IMR-90 (cell line): ENCODE measurements at regions not wholly inside any gene's neighbourhood (a gene's known extent, or its start where the extent isn't known, plus 50 kb on each side); places are given as distances from the start of the nearest gene placed in this dataset.

Experiments
- ATAC-seq: fragments of 200-7000 bp; cut with Tn5 transposase; 2 replicates; pipeline ENCODE4 v1.9.1; 2020; ENCODE audit warnings: low read depth, mild to moderate bottlenecking, moderate library complexity
- BruUV-seq: library from RNA; stranded (reverse); fragments of 400-500 nt; replicated peaks from 2 replicates; lab custom pipeline; 2021; lab: Mats Ljungman, UMichigan
- CTCF ChIA-PET: fragments of 300-600 bp; formaldehyde crosslinking; extraction: SDS; loops from one replicate; lab custom pipeline; 2021; ENCODE audit warnings: antibody characterized with exemption; lab: Yijun Ruan, JAX
- POLR2A ChIA-PET: fragments of 300-600 bp; sonication (Branson Sonifier 250); formaldehyde crosslinking; loops from one replicate; lab custom pipeline; 2022; ENCODE audit warnings: antibody characterized with exemption; ENCODE audit not compliant: unreplicated experiment; lab: Charles Lee
- DNase-seq: peaks from one replicate; pipeline ENCODE4 v3.0.0; 2013
- H2AFZ ChIP-seq: replicated peaks from 2 replicates; pipeline ENCODE3; 2013; ENCODE audit warnings: low read length, mild to moderate bottlenecking; ENCODE audit not compliant: poor library complexity
- H2AK5ac ChIP-seq: 2 replicates; pipeline ENCODE4 v1.6.1; 2013; ENCODE audit warnings: low read depth, low read length, inconsistent platforms
- H2AK9ac ChIP-seq: replicated peaks from 2 replicates; pipeline ENCODE3; 2013; ENCODE audit warnings: mild to moderate bottlenecking, low read depth, low read length, moderate library complexity; ENCODE audit not compliant: poor library complexity
- H2BK120ac ChIP-seq: 2 replicates; pipeline ENCODE4 v1.6.1; 2013; ENCODE audit warnings: low read depth, low read length, inconsistent platforms
- H2BK15ac ChIP-seq: 3 replicates; pipeline ENCODE4 v1.6.1; 2013; ENCODE audit warnings: low read depth, low read length, inconsistent platforms
- H2BK20ac ChIP-seq: 2 replicates; pipeline ENCODE4 v1.6.1; 2013; ENCODE audit warnings: low read depth, mild to moderate bottlenecking, inconsistent platforms, low read length, moderate library complexity
- H2BK5ac ChIP-seq: 2 replicates; pipeline ENCODE4 v1.6.1; 2013; ENCODE audit warnings: mild to moderate bottlenecking, low read depth, low read length, inconsistent platforms; ENCODE audit not compliant: poor library complexity, severe bottlenecking
- H3K14ac ChIP-seq: replicated peaks from 2 replicates; pipeline ENCODE4 v1.6.1; 2013; ENCODE audit warnings: low read depth, low read length, inconsistent platforms
- H3K18ac ChIP-seq: 2 replicates; pipeline ENCODE4 v1.6.1; 2013; ENCODE audit warnings: low read depth, low read length, control low read depth
- H3K23ac ChIP-seq: 2 replicates; pipeline ENCODE4 v1.6.1; 2013; ENCODE audit warnings: low read depth, low read length, inconsistent platforms
- H3K27ac ChIP-seq: 2 replicates; pipeline ENCODE4 v1.5.1; 2013; ENCODE audit warnings: mild to moderate bottlenecking, control low read depth, low read length; ENCODE audit not compliant: insufficient read depth
- H3K27me3 ChIP-seq: 2 replicates; pipeline ENCODE4 v1.6.1; 2013; ENCODE audit warnings: low read length; ENCODE audit not compliant: control insufficient read depth, insufficient read depth
- H3K36me3 ChIP-seq: 2 replicates; pipeline ENCODE4 v1.6.1; 2013; ENCODE audit warnings: low read length, mixed read lengths; ENCODE audit not compliant: control insufficient read depth, insufficient read depth
- H3K4ac ChIP-seq: 2 replicates; pipeline ENCODE4 v1.6.1; 2013; ENCODE audit warnings: low read depth, low read length, inconsistent platforms
- H3K4me1 ChIP-seq: 2 replicates; pipeline ENCODE4 v1.6.1; 2013; ENCODE audit warnings: low read length, mixed read lengths; ENCODE audit not compliant: control insufficient read depth, insufficient read depth
- H3K4me2 ChIP-seq: 2 replicates; pipeline ENCODE4 v1.6.1; 2013; ENCODE audit warnings: low read depth, mild to moderate bottlenecking, control low read depth, low read length, moderate library complexity
- H3K4me3 ChIP-seq: 2 replicates; pipeline ENCODE4 v1.5.1; 2013; ENCODE audit warnings: low read depth, mild to moderate bottlenecking, control low read depth, low read length, moderate library complexity; ENCODE audit not compliant: insufficient read depth
- H3K56ac ChIP-seq: 2 replicates; pipeline ENCODE4 v1.6.1; 2013; ENCODE audit warnings: low read length, inconsistent platforms; ENCODE audit not compliant: insufficient read depth; ENCODE audit errors: extremely low read depth
- H3K79me1 ChIP-seq, 2 experiments: 2 replicates each; pipeline ENCODE4 v1.6.1; 2013; ENCODE audit warnings: low read length in 2 of 2, inconsistent platforms in 1 of 2, low read depth in 1 of 2
- H3K9ac ChIP-seq: 2 replicates; pipeline ENCODE4 v1.6.1; 2013; ENCODE audit warnings: low read depth, low read length, control low read depth
- H3K9me1 ChIP-seq: 2 replicates; pipeline ENCODE4 v1.6.1; 2013; ENCODE audit warnings: low read length, inconsistent platforms; ENCODE audit not compliant: insufficient read depth
- H3K9me3 ChIP-seq: 2 replicates; pipeline ENCODE4 v1.6.1; 2013; ENCODE audit warnings: low read length; ENCODE audit not compliant: control insufficient read depth, insufficient read depth
- H4K20me1 ChIP-seq: 2 replicates; pipeline ENCODE4 v1.6.1; 2013; ENCODE audit warnings: low read length, inconsistent platforms; ENCODE audit not compliant: insufficient read depth
- H4K5ac ChIP-seq: 2 replicates; pipeline ENCODE4 v1.6.1; 2013; ENCODE audit warnings: mild to moderate bottlenecking, low read depth, low read length, control low read depth
- H4K8ac ChIP-seq, 2 experiments: 2 replicates each; pipeline ENCODE4 v1.6.1; 2013; ENCODE audit warnings: low read depth in 2 of 2, low read length in 2 of 2, control low read depth in 1 of 2, inconsistent platforms in 1 of 2
- H4K91ac ChIP-seq: 2 replicates; pipeline ENCODE4 v1.6.1; 2013; ENCODE audit warnings: low read depth, low read length, inconsistent platforms; ENCODE audit not compliant: insufficient read depth
- BHLHE40 ChIP-seq: fragments of 150-350 bp; IDR thresholded peaks from 2 replicates; pipeline ENCODE4 v1.6.1; 2016; ENCODE audit warnings: mild to moderate bottlenecking, low read depth, low read length
- CEBPB ChIP-seq: IDR thresholded peaks from 2 replicates; pipeline ENCODE4 v1.6.1; 2012; ENCODE audit warnings: low read depth, low read length, improper control_type of control experiment
- CHD1 ChIP-seq: IDR thresholded peaks from 2 replicates; pipeline ENCODE4 v1.6.1; 2012; ENCODE audit warnings: low read depth, low read length, improper control_type of control experiment
- CTCF ChIP-seq: conservative IDR thresholded peaks from 2 replicates; pipeline ENCODE4 v1.5.1; 2012; ENCODE audit warnings: mild to moderate bottlenecking, low read depth, low read length, improper control_type of control experiment
- ELK1 ChIP-seq: fragments of 150-350 bp; IDR thresholded peaks from 2 replicates; pipeline ENCODE4 v1.6.1; 2016; ENCODE audit warnings: low read depth, mild to moderate bottlenecking, low read length, moderate library complexity, borderline replicate concordance
- FOS ChIP-seq: fragments of 150-350 bp; IDR thresholded peaks from 2 replicates; pipeline ENCODE4 v1.6.1; 2016; ENCODE audit warnings: low read depth, low read length
- MAFK ChIP-seq: IDR thresholded peaks from 2 replicates; pipeline ENCODE4 v1.6.1; 2012; ENCODE audit warnings: low read depth, low read length, improper control_type of control experiment
- MAZ ChIP-seq: IDR thresholded peaks from 2 replicates; pipeline ENCODE4 v1.6.1; 2012; ENCODE audit warnings: low read depth, mild to moderate bottlenecking, low read length, improper control_type of control experiment, moderate library complexity, borderline replicate concordance
- MXI1 ChIP-seq: IDR thresholded peaks from 2 replicates; pipeline ENCODE4 v1.6.1; 2012; ENCODE audit warnings: low read depth, mild to moderate bottlenecking, low read length, moderate library complexity, borderline replicate concordance
- NFE2L2 ChIP-seq: fragments of 150-350 bp; IDR thresholded peaks from 2 replicates; pipeline ENCODE4 v1.6.1; 2016; ENCODE audit warnings: low read depth, mild to moderate bottlenecking, low read length
- POLR2A ChIP-seq: IDR thresholded peaks from 2 replicates; pipeline ENCODE4 v1.6.1; 2012; ENCODE audit warnings: mild to moderate bottlenecking, low read depth, low read length
- RAD21 ChIP-seq: IDR thresholded peaks from 2 replicates; pipeline ENCODE4 v1.6.1; 2012; ENCODE audit warnings: low read length, improper control_type of control experiment
- RCOR1 ChIP-seq: IDR thresholded peaks from 2 replicates; pipeline ENCODE4 v1.6.1; 2012; ENCODE audit warnings: mild to moderate bottlenecking, low read length, improper control_type of control experiment; ENCODE audit not compliant: insufficient replicate concordance
- RFX5 ChIP-seq: IDR thresholded peaks from 2 replicates; pipeline ENCODE4 v1.8.0; 2012; ENCODE audit warnings: low read depth, mild to moderate bottlenecking, low read length, moderate library complexity
- SMC3 ChIP-seq: fragments of 150-350 bp; IDR thresholded peaks from 2 replicates; pipeline ENCODE4 v1.6.1; 2016; ENCODE audit warnings: low read depth, mild to moderate bottlenecking, antibody characterized with exemption, low read length, moderate library complexity
- USF2 ChIP-seq: fragments of 150-350 bp; IDR thresholded peaks from 2 replicates; pipeline ENCODE4 v1.6.1; 2017; ENCODE audit warnings: mild to moderate bottlenecking, antibody characterized with exemption, low read length, low read depth
- WGBS, 2 experiments: methylation state at CpG; one replicate each; pipeline versions ENCODE4 v1.1.5 to v1.1.7; 2013; ENCODE audit warnings: missing lambda C conversion rate in 2 of 2; ENCODE audit not compliant: insufficient read length in 1 of 2; ENCODE audit errors: extremely low coverage in 2 of 2; 5-methylcytosine and 5-hydroxymethylcytosine counted together
- dilution Hi-C: fragments of 300-500 bp; cut with HindIII; formaldehyde crosslinking; loops from one replicate; pipeline ENCODE4 v1.14.3; 2018; ENCODE audit warnings: low sequenced_read_pairs; ENCODE audit not compliant: unreplicated experiment
- in situ Hi-C: fragments of 300-500 bp; cut with MboI; formaldehyde crosslinking; loops from 3 replicates; pipeline ENCODE4 v1.14.3; 2019; ENCODE audit warnings: low sequenced_read_pairs, inconsistent platforms, mixed read lengths
- intact Hi-C: fragments of 100-400 bp; cut with micrococcal nuclease; formaldehyde crosslinking; loops from 2 replicates; pipeline ENCODE4 v1.10.0; 2022

GRCh38 chr18:78688916-78689315 is 290.7 kb upstream of the SALL3 start:
- no peak overlapping the region for H2AK9ac ChIP-seq

More at GRCh38 chr18:78688916-78689315, 290.7 kb upstream of the SALL3 start:
- no peak overlapping the region for H2BK20ac ChIP-seq
- no peaks in the 10 kb centered on the region for H3K27me3 ChIP-seq
- no peak overlapping the region for H4K5ac ChIP-seq
- POLR2A ChIA-PET, result no interaction called here
- no peaks in the 10 kb centered on the region for H3K79me1 ChIP-seq
- H2BK15ac ChIP-seq, result no peak overlapping the region
- 85% methylated on average over 7 of the region's 11 CpGs; no CpG with 5 or more reads in 1 of the 2 experiments for WGBS, 2 experiments
- no peak overlapping the region for H3K27ac ChIP-seq
- peaks cover 42% of the 10 kb centered on the region for H3K9me3 ChIP-seq
- H3K18ac ChIP-seq, result no peak overlapping the region
- H3K4me3 ChIP-seq, result no peak overlapping the region
- no peak overlapping the region for H3K14ac ChIP-seq
- H3K56ac ChIP-seq, result no peak overlapping the region
- in situ Hi-C loops, result no loop called here
- H4K91ac ChIP-seq, result no peak overlapping the region
- no peak overlapping the region for H2AK5ac ChIP-seq
- DNase-seq (no peak), ATAC-seq (no peak)
- no peak overlapping the region for H2AFZ ChIP-seq
- H4K20me1 ChIP-seq, result no peaks in the 10 kb centered on the region
- no peak overlapping the region for H3K9ac ChIP-seq
- no peak overlapping the region for H3K23ac ChIP-seq
- no peak overlapping the region for H3K4ac ChIP-seq
- CTCF ChIA-PET, result no interaction called here
- no peak overlapping the region for H4K8ac ChIP-seq
- TF ChIP-seq BHLHE40 (no peak), USF2 (no peak), ELK1 (no peak), CTCF (no peak), MXI1 (no peak), SMC3 (no peak), RCOR1 (no peak), CHD1 (no peak), CEBPB (no peak), RFX5 (no peak), NFE2L2 (no peak), FOS (no peak), MAZ (no peak), MAFK (no peak), RAD21 (no peak), POLR2A (no peak)
- H3K9me1 ChIP-seq, result no peaks in the 10 kb centered on the region
- no peak overlapping the region for H3K4me2 ChIP-seq
- H3K4me1 ChIP-seq, result no peaks in the 10 kb centered on the region
- no peak overlapping the region for H2BK120ac ChIP-seq
- intact Hi-C loops, result no loop called here
- H2BK5ac ChIP-seq, result no peak overlapping the region
- no peaks in the 10 kb centered on the region for H3K36me3 ChIP-seq
- no TSS peak for BruUV-seq
- dilution Hi-C loops, result no loop called here
